Panc1 (cell line): ENCODE measurements at regions not wholly inside any gene's neighbourhood (a gene's known extent, or its start where the extent isn't known, plus 50 kb on each side); places are given as distances from the start of the nearest gene placed in this dataset.

Experiments used
- ATAC-seq: fragments of 200-7000 bp; cut with Tn5 transposase; 2 replicates; pipeline ENCODE4 v1.9.1; 2020; ENCODE audit warnings: mild to moderate bottlenecking, moderate library complexity
- BruUV-seq: library from RNA; stranded (reverse); fragments of 400-500 nt; replicated peaks from 2 replicates; lab custom pipeline; 2021; lab: Mats Ljungman, UMichigan
- CTCF ChIA-PET: fragments of 300-600 bp; sonication (Branson Sonifier 250); formaldehyde crosslinking; loops from one replicate; lab custom pipeline; 2022; ENCODE audit warnings: antibody characterized with exemption; lab: Charles Lee
- POLR2A ChIA-PET: fragments of 300-600 bp; sonication (Branson Sonifier 250); formaldehyde crosslinking; loops from one replicate; lab custom pipeline; 2022; ENCODE audit warnings: antibody characterized with exemption; lab: Charles Lee
- DNase-seq: peaks from one replicate; pipeline ENCODE4 v3.0.0-alpha.2; 2010; ENCODE audit warnings: low read depth, low spot score
- H3K27ac ChIP-seq: 2 replicates; pipeline ENCODE4 v1.5.1; 2011; ENCODE audit warnings: mild to moderate bottlenecking, low read length, inconsistent platforms
- H3K27me3 ChIP-seq: fragments of 200-500 bp; sonication (Bioruptor generic); 2 replicates; pipeline ENCODE4 v1.6.0; 2014; ENCODE audit warnings: low read length, inconsistent platforms; ENCODE audit not compliant: control insufficient read depth, insufficient read depth
- H3K36me3 ChIP-seq: fragments of 200-500 bp; sonication (Bioruptor generic); 2 replicates; pipeline ENCODE4 v1.5.1; 2014; ENCODE audit warnings: inconsistent platforms, mild to moderate bottlenecking, low read length, moderate library complexity; ENCODE audit not compliant: control insufficient read depth, insufficient read depth
- H3K4me1 ChIP-seq: 2 replicates; pipeline ENCODE4 v1.5.1; 2011; ENCODE audit warnings: inconsistent platforms, mild to moderate bottlenecking, low read length, moderate library complexity; ENCODE audit not compliant: control insufficient read depth, insufficient read depth
- H3K4me3 ChIP-seq, 2 experiments: 2 replicates each; pipeline ENCODE4 v1.5.1; 2011 to 2012; ENCODE audit warnings: low read depth in 2 of 2, low read length in 2 of 2, mild to moderate bottlenecking in 2 of 2, inconsistent platforms in 1 of 2, moderate library complexity in 1 of 2
- H3K9me3 ChIP-seq: fragments of 200-500 bp; sonication (Bioruptor generic); 2 replicates; pipeline ENCODE4 v1.5.1; 2014; ENCODE audit warnings: low read depth, mild to moderate bottlenecking, inconsistent platforms, low read length, moderate library complexity; ENCODE audit not compliant: control insufficient read depth, insufficient read depth
- POLR2AphosphoS5 ChIP-seq: IDR thresholded peaks from 2 replicates; pipeline ENCODE4 v1.6.1; 2012; ENCODE audit warnings: mild to moderate bottlenecking, low read depth, low read length, moderate library complexity
- SIN3A ChIP-seq: IDR thresholded peaks from 2 replicates; pipeline ENCODE4 v1.6.1; 2012; ENCODE audit warnings: low read depth, mild to moderate bottlenecking, low read length, moderate library complexity, borderline replicate concordance; ENCODE audit not compliant: insufficient read depth
- TCF7L2 ChIP-seq: IDR thresholded peaks from 2 replicates; pipeline ENCODE4 v1.6.1; 2011; ENCODE audit warnings: mild to moderate bottlenecking, low read depth, low read length, inconsistent platforms
- in situ Hi-C: cut with HindIII; loops from 2 replicates; pipeline ENCODE4 v1.10.0; 2016; ENCODE audit warnings: low sequenced_read_pairs, low pct_unique_long_range_greater_than_20kb
- intact Hi-C: fragments of 100-400 bp; cut with micrococcal nuclease; formaldehyde crosslinking; loops from one replicate; pipeline ENCODE4 v1.10.0; 2022; ENCODE audit not compliant: unreplicated experiment
- TF ChIP-seq, protein P1 (sequence below), 2 experiments: IDR thresholded peaks; 2 replicates each; pipeline ENCODE4 v1.6.1; 2011 to 2012; ENCODE audit warnings: low read depth in 2 of 2, control low read depth in 1 of 2, low read length in 1 of 2, mild to moderate bottlenecking in 1 of 2, moderate library complexity in 1 of 2; ENCODE audit not compliant: insufficient read depth in 1 of 2
- TF ChIP-seq, protein P2 (sequence below): fragments of 450-650 bp; IDR thresholded peaks from 2 replicates; pipeline ENCODE4 v1.5.1; 2017; ENCODE audit warnings: mild to moderate bottlenecking

DNA sequence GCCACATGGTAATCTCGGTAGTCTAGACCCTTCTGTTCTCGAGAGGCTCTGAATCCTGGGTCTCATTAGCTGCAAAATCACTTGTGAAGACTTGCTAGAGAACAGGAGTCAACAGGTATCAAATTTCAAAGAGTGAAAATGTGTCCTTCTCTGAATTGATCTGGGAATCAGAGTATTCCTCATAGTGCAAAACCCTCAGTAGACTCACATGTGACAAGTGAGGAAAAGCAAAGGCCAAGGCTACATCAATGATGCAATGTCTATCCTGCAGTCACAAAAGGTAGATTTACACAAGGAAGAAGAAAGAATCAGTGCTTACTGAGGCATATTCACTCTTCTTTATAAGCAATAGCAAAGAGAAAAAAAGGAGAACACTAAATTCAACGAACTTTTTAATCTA, 1220.0 kb upstream of the GJE1 start:
- ATAC-seq (no peak), DNase-seq (no peak)
- no peak overlapping the region for H3K4me3 ChIP-seq
- in situ Hi-C loops: no loop called here
- no TSS peak for BruUV-seq
- H3K27ac ChIP-seq: no peak overlapping the region
- H3K36me3 ChIP-seq: no peaks in the 10 kb centered on the region; the same call in 1 of the 2 replicates
- POLR2A ChIA-PET: no interaction called here
- no peak for TF ChIP-seq TCF7L2
- no peak for TF ChIP-seq POLR2AphosphoS5
- TF ChIP-seq, protein P1, sequence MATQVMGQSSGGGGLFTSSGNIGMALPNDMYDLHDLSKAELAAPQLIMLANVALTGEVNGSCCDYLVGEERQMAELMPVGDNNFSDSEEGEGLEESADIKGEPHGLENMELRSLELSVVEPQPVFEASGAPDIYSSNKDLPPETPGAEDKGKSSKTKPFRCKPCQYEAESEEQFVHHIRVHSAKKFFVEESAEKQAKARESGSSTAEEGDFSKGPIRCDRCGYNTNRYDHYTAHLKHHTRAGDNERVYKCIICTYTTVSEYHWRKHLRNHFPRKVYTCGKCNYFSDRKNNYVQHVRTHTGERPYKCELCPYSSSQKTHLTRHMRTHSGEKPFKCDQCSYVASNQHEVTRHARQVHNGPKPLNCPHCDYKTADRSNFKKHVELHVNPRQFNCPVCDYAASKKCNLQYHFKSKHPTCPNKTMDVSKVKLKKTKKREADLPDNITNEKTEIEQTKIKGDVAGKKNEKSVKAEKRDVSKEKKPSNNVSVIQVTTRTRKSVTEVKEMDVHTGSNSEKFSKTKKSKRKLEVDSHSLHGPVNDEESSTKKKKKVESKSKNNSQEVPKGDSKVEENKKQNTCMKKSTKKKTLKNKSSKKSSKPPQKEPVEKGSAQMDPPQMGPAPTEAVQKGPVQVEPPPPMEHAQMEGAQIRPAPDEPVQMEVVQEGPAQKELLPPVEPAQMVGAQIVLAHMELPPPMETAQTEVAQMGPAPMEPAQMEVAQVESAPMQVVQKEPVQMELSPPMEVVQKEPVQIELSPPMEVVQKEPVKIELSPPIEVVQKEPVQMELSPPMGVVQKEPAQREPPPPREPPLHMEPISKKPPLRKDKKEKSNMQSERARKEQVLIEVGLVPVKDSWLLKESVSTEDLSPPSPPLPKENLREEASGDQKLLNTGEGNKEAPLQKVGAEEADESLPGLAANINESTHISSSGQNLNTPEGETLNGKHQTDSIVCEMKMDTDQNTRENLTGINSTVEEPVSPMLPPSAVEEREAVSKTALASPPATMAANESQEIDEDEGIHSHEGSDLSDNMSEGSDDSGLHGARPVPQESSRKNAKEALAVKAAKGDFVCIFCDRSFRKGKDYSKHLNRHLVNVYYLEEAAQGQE (IDR thresholded peaks at IDR 0.05; ENCODE audit: insufficient read depth in 1 of 2, low read depth in 2 of 2, low read length in 1 of 2): no peak
- no peak for TF ChIP-seq SIN3A
- TF ChIP-seq, protein P2, sequence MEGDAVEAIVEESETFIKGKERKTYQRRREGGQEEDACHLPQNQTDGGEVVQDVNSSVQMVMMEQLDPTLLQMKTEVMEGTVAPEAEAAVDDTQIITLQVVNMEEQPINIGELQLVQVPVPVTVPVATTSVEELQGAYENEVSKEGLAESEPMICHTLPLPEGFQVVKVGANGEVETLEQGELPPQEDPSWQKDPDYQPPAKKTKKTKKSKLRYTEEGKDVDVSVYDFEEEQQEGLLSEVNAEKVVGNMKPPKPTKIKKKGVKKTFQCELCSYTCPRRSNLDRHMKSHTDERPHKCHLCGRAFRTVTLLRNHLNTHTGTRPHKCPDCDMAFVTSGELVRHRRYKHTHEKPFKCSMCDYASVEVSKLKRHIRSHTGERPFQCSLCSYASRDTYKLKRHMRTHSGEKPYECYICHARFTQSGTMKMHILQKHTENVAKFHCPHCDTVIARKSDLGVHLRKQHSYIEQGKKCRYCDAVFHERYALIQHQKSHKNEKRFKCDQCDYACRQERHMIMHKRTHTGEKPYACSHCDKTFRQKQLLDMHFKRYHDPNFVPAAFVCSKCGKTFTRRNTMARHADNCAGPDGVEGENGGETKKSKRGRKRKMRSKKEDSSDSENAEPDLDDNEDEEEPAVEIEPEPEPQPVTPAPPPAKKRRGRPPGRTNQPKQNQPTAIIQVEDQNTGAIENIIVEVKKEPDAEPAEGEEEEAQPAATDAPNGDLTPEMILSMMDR: no peak
- CTCF ChIA-PET: no interaction called here
- no peaks in the 10 kb centered on the region for H3K27me3 ChIP-seq
- intact Hi-C loops: no loop called here
- H3K9me3 ChIP-seq: no peaks in the 10 kb centered on the region
- no peaks in the 10 kb centered on the region for H3K4me1 ChIP-seq

DNA sequence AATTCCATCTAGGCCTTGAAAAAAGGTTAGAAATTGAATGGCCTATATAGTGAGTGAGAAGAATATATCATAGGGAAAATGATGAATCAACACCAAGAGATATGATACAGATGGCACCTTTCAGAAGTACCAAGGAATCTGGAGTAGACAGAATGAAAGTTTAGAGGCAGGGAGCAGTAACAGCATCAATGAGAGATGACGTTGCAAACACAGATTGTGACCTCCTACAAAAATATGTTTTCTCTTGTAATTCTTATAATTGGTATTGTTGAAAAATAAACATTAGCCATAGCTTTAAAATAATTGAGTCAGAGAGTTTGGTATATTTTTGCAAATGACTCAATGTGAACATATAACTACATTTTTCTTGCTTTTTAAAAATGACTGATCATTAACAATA, 1223.1 kb upstream of the GJE1 start:
- ATAC-seq: no peak
- intact Hi-C loops (no loop called here), in situ Hi-C loops (no loop called here)
- no TSS peak for BruUV-seq
- H3K27ac ChIP-seq: no peak overlapping the region
- H3K36me3 ChIP-seq: no peaks in the 10 kb centered on the region; the same call in 1 of the 2 replicates
- no peak overlapping the region for H3K4me3 ChIP-seq
- no peak for DNase-seq
- ChIA-PET POLR2A (no interaction called here), CTCF (no interaction called here)
- no peaks in the 10 kb centered on the region for H3K9me3 ChIP-seq
- TF ChIP-seq, protein P1 (IDR thresholded peaks at IDR 0.05; ENCODE audit: insufficient read depth in 1 of 2, low read depth in 2 of 2, low read length in 1 of 2): no peak
- TF ChIP-seq POLR2AphosphoS5 (no peak), TCF7L2 (no peak), SIN3A (no peak)
- TF ChIP-seq, protein P2: no peak
- H3K4me1 ChIP-seq: no peaks in the 10 kb centered on the region
- H3K27me3 ChIP-seq: no peaks in the 10 kb centered on the region
